Raji (cell line): ENCODE measurements at regions not wholly inside any gene's neighbourhood (a gene's known extent, or its start where the extent isn't known, plus 50 kb on each side); places are given as distances from the start of the nearest gene placed in this dataset.

ENCODE experiments used
- POLR2A ChIP-seq: IDR thresholded peaks from 2 replicates; pipeline ENCODE4 v1.6.1; 2011; ENCODE audit warnings: low read depth, low read length, control low read depth; ENCODE audit not compliant: insufficient read depth

GRCh38 chr5:14090755-14091154, 52.4 kb upstream of the TRIO start:
- no peak for TF ChIP-seq POLR2A

- TF ChIP-seq POLR2A, result no peak
Observed at GRCh38 chr5:14090290-14090689, 52.9 kb upstream of the TRIO start.

GRCh38 chr5:14089198-14089597, 53.9 kb upstream of the TRIO start:
- no peak for TF ChIP-seq POLR2A

GRCh38 chr5:14086261-14086660, 56.9 kb upstream of the TRIO start:
- no peak for TF ChIP-seq POLR2A

GRCh38 chr5:14082973-14083372, 60.2 kb upstream of the TRIO start:
- TF ChIP-seq POLR2A, result no peak

GRCh38 chr5:14082523-14082922, 60.6 kb upstream of the TRIO start:
- no peak for TF ChIP-seq POLR2A

- TF ChIP-seq POLR2A, result no peak
Observed at GRCh38 chr5:14081791-14082190, 61.4 kb upstream of the TRIO start.

GRCh38 chr5:14078716-14079115, 64.4 kb upstream of the TRIO start:
- no peak for TF ChIP-seq POLR2A

GRCh38 chr5:14077501-14077900, 65.6 kb upstream of the TRIO start:
- no peak for TF ChIP-seq POLR2A

- TF ChIP-seq POLR2A, result no peak
Observed at GRCh38 chr5:14076561-14076960, 66.6 kb upstream of the TRIO start.

- no peak for TF ChIP-seq POLR2A
Observed at GRCh38 chr5:14075937-14076336, 67.2 kb upstream of the TRIO start.

GRCh38 chr5:14071433-14071832, 71.7 kb upstream of the TRIO start:
- no peak for TF ChIP-seq POLR2A

GRCh38 chr5:14069021-14069420, 74.1 kb upstream of the TRIO start:
- no peak for TF ChIP-seq POLR2A

GRCh38 chr5:14068136-14068535, 75.0 kb upstream of the TRIO start:
- no peak for TF ChIP-seq POLR2A

- no peak for TF ChIP-seq POLR2A
Observed at GRCh38 chr5:14066326-14066725, 76.8 kb upstream of the TRIO start.

- no peak for TF ChIP-seq POLR2A
Observed at GRCh38 chr5:14064841-14065240, 78.3 kb upstream of the TRIO start.

- no peak for TF ChIP-seq POLR2A
Observed at GRCh38 chr5:14063691-14064090, 79.5 kb upstream of the TRIO start.

GRCh38 chr5:14063138-14063537, 80.0 kb upstream of the TRIO start:
- no peak for TF ChIP-seq POLR2A
